ENCODE measurements at regions not wholly inside any gene's neighbourhood (a gene's known extent, or its start where the extent isn't known, plus 50 kb on each side); places are given as distances from the start of the nearest gene placed in this dataset.

- no peaks in the 10 kb centered on the region for H3K9me3 Mint-ChIP-seq
- ChIA-PET CTCF (no interaction called here), POLR2A (no interaction called here)
- ATAC-seq (replicated peaks in 1 of 4), result no peak
- H3K4me1 Mint-ChIP-seq, result no peaks in the 10 kb centered on the region
- H3K4me3 Mint-ChIP-seq, result no peak overlapping the region
- no peak overlapping the region for H3K4me3 ChIP-seq (ENCODE audit: control insufficient read depth in 1 of 2, extremely low read depth in 1 of 2, low read length in 1 of 2)
- no peaks in the 10 kb centered on the region for H3K9me3 ChIP-seq
- no peak overlapping the region for H3K27ac ChIP-seq (ENCODE audit: low read length)
- H3K27me3 Mint-ChIP-seq, result peaks cover 5 to 10% of the 10 kb centered on the region in 2 donors
- no peak overlapping the region for H3K27ac Mint-ChIP-seq
- H3K36me3 Mint-ChIP-seq, result no peaks in the 10 kb centered on the region
- no peaks in the 10 kb centered on the region for H3K36me3 ChIP-seq (ENCODE audit: control insufficient read depth in 2 of 2, extremely low read depth in 1 of 2, insufficient read depth in 1 of 2, low read length in 1 of 2)
- no peaks in the 10 kb centered on the region for H3K27me3 ChIP-seq (replicated peaks in 1 of 2; ENCODE audit: control insufficient read depth in 2 of 2, extremely low read depth in 1 of 2, insufficient read depth in 2 of 2, low read length in 1 of 2)
- no peak for DNase-seq
- no CpG with 5 or more reads among the region's 3 CpGs for WGBS (ENCODE audit: insufficient coverage)
- H3K4me1 ChIP-seq (ENCODE audit: control insufficient read depth in 1 of 2, extremely low read depth in 1 of 2, insufficient read depth in 2 of 2, low read length in 2 of 2), result no peaks in the 10 kb centered on the region
Measured at GRCh38 chr5:115417076-115417475, 120.6 kb upstream of the CCDC112 start.

GRCh38 chr5:115415143-115415491 is 118.7 kb upstream of the CCDC112 start:
- no peaks in the 10 kb centered on the region for H3K4me1 ChIP-seq (ENCODE audit: control insufficient read depth in 1 of 2, extremely low read depth in 1 of 2, insufficient read depth in 2 of 2, low read length in 2 of 2)
- H3K9me3 ChIP-seq, result no peaks in the 10 kb centered on the region
- H3K27me3 ChIP-seq (replicated peaks in 1 of 2; ENCODE audit: control insufficient read depth in 2 of 2, extremely low read depth in 1 of 2, insufficient read depth in 2 of 2, low read length in 1 of 2), result no peaks in the 10 kb centered on the region
- no peak for ATAC-seq (replicated peaks in 1 of 4)
- H3K4me1 Mint-ChIP-seq, result no peaks in the 10 kb centered on the region
- CTCF ChIA-PET, result interaction anchor here in 1 of 2 donors (0.6 kb wide), 1 partner anchor 8 kb away, joined by 3 read pairs; no protein-coding TSS in a partner anchor
- no peaks in the 10 kb centered on the region for H3K36me3 Mint-ChIP-seq
- no peaks in the 10 kb centered on the region for H3K36me3 ChIP-seq (ENCODE audit: control insufficient read depth in 2 of 2, extremely low read depth in 1 of 2, insufficient read depth in 1 of 2, low read length in 1 of 2)
- no peak overlapping the region for H3K4me3 ChIP-seq (ENCODE audit: control insufficient read depth in 1 of 2, extremely low read depth in 1 of 2, low read length in 1 of 2)
- DNase-seq, result no peak
- H3K9me3 Mint-ChIP-seq, result no peaks in the 10 kb centered on the region
- POLR2A ChIA-PET, result interaction anchor here in 1 of 2 donors (0.6 kb wide), 1 partner anchor 481 kb away, joined by 3 read pairs; no protein-coding TSS in a partner anchor
- 40% methylated on average over 1 of the region's 1 CpG for WGBS (ENCODE audit: insufficient coverage)
- H3K4me3 Mint-ChIP-seq, result no peak overlapping the region
- no peak overlapping the region for H3K27ac Mint-ChIP-seq
- H3K27me3 Mint-ChIP-seq, result peaks cover 5 to 10% of the 10 kb centered on the region in 2 donors
- no peak overlapping the region for H3K27ac ChIP-seq (ENCODE audit: low read length)

GRCh38 chr5:115414406-115415142 is 118.1 kb upstream of the CCDC112 start:
- Mint-ChIP-seq H3K4me3 (no peak overlapping the region), H3K27me3 (peaks cover 5 to 10% of the 10 kb centered on the region in 2 donors), H3K27ac (no peak overlapping the region), H3K9me3 (no peaks in the 10 kb centered on the region), H3K36me3 (no peaks in the 10 kb centered on the region), H3K4me1 (no peaks in the 10 kb centered on the region)
- no peak overlapping the region for H3K4me3 ChIP-seq (ENCODE audit: control insufficient read depth in 1 of 2, extremely low read depth in 1 of 2, low read length in 1 of 2)
- ChIA-PET POLR2A (interaction anchor here (0.5 to 0.6 kb wide), 2 partner anchors 108 to 481 kb away, joined by 3 read pairs; no protein-coding TSS in a partner anchor), CTCF (no interaction called here)
- no peaks in the 10 kb centered on the region for H3K4me1 ChIP-seq (ENCODE audit: control insufficient read depth in 1 of 2, extremely low read depth in 1 of 2, insufficient read depth in 2 of 2, low read length in 2 of 2)
- DNase-seq (no peak), ATAC-seq (replicated peaks in 1 of 4) (no peak)
- H3K27me3 ChIP-seq (replicated peaks in 1 of 2; ENCODE audit: control insufficient read depth in 2 of 2, extremely low read depth in 1 of 2, insufficient read depth in 2 of 2, low read length in 1 of 2), result no peaks in the 10 kb centered on the region
- H3K36me3 ChIP-seq (ENCODE audit: control insufficient read depth in 2 of 2, extremely low read depth in 1 of 2, insufficient read depth in 1 of 2, low read length in 1 of 2), result no peaks in the 10 kb centered on the region
- H3K9me3 ChIP-seq, result no peaks in the 10 kb centered on the region
- H3K27ac ChIP-seq (ENCODE audit: low read length), result no peak overlapping the region
- 73% methylated on average over 1 of the region's 5 CpGs for WGBS (ENCODE audit: insufficient coverage)

- CTCF ChIA-PET, result no interaction called here
- Mint-ChIP-seq H3K9me3 (no peaks in the 10 kb centered on the region), H3K4me1 (no peaks in the 10 kb centered on the region), H3K27me3 (peaks cover 4 to 12% of the 10 kb centered on the region in 2 donors), H3K27ac (no peak overlapping the region), H3K36me3 (no peaks in the 10 kb centered on the region), H3K4me3 (no peak overlapping the region)
- POLR2A ChIA-PET, result no interaction called here
- no CpG with 5 or more reads among the region's 1 CpG for WGBS (ENCODE audit: insufficient coverage)
- H3K36me3 ChIP-seq (ENCODE audit: control insufficient read depth in 2 of 2, extremely low read depth in 1 of 2, insufficient read depth in 1 of 2, low read length in 1 of 2), result no peaks in the 10 kb centered on the region
- H3K4me1 ChIP-seq (ENCODE audit: control insufficient read depth in 1 of 2, extremely low read depth in 1 of 2, insufficient read depth in 2 of 2, low read length in 2 of 2), result no peaks in the 10 kb centered on the region
- no peaks in the 10 kb centered on the region for H3K9me3 ChIP-seq
- DNase-seq, result no peak
- no peak overlapping the region for H3K4me3 ChIP-seq (ENCODE audit: control insufficient read depth in 1 of 2, extremely low read depth in 1 of 2, low read length in 1 of 2)
- no peak overlapping the region for H3K27ac ChIP-seq (ENCODE audit: low read length)
- H3K27me3 ChIP-seq (replicated peaks in 1 of 2; ENCODE audit: control insufficient read depth in 2 of 2, extremely low read depth in 1 of 2, insufficient read depth in 2 of 2, low read length in 1 of 2), result no peaks in the 10 kb centered on the region
- no peak for ATAC-seq (replicated peaks in 1 of 4)
Measured at GRCh38 chr5:115413651-115414050, 117.2 kb upstream of the CCDC112 start.

- ATAC-seq (replicated peaks in 1 of 4), result no peak
- Histone ChIP-seq H3K4me3 (ENCODE audit: control insufficient read depth in 1 of 2, extremely low read depth in 1 of 2, low read length in 1 of 2) (no peak overlapping the region), H3K27me3 (replicated peaks in 1 of 2; ENCODE audit: control insufficient read depth in 2 of 2, extremely low read depth in 1 of 2, insufficient read depth in 2 of 2, low read length in 1 of 2) (no peaks in the 10 kb centered on the region), H3K27ac (ENCODE audit: low read length) (no peak overlapping the region), H3K4me1 (ENCODE audit: control insufficient read depth in 1 of 2, extremely low read depth in 1 of 2, insufficient read depth in 2 of 2, low read length in 2 of 2) (no peaks in the 10 kb centered on the region), H3K9me3 (no peaks in the 10 kb centered on the region), H3K36me3 (ENCODE audit: control insufficient read depth in 2 of 2, extremely low read depth in 1 of 2, insufficient read depth in 1 of 2, low read length in 1 of 2) (no peaks in the 10 kb centered on the region)
- POLR2A ChIA-PET, result no interaction called here
- H3K36me3 Mint-ChIP-seq, result no peaks in the 10 kb centered on the region
- no peak overlapping the region for H3K27ac Mint-ChIP-seq
- DNase-seq, result no peak
- no peaks in the 10 kb centered on the region for H3K9me3 Mint-ChIP-seq
- WGBS (ENCODE audit: insufficient coverage), result 83% methylated on average over 1 of the region's 2 CpGs
- H3K27me3 Mint-ChIP-seq, result peaks cover 17 to 33% of the 10 kb centered on the region in 2 donors
- H3K4me3 Mint-ChIP-seq, result no peak overlapping the region
- no peaks in the 10 kb centered on the region for H3K4me1 Mint-ChIP-seq
- CTCF ChIA-PET, result no interaction called here
Measured at GRCh38 chr5:115409094-115409493, 112.6 kb upstream of the CCDC112 start.

GRCh38 chr5:115402822-115403577 is 106.5 kb upstream of the CCDC112 start:
- Mint-ChIP-seq H3K9me3 (peaks cover 0 to 5% (median 4%) of the 10 kb centered on the region in 3 donors), H3K36me3 (no peaks in the 10 kb centered on the region), H3K27ac (no peak overlapping the region), H3K4me1 (no peaks in the 10 kb centered on the region), H3K27me3 (peaks cover 14 to 20% of the 10 kb centered on the region in 2 donors), H3K4me3 (no peak overlapping the region)
- POLR2A ChIA-PET, result no interaction called here
- no CpG with 5 or more reads among the region's 1 CpG for WGBS (ENCODE audit: insufficient coverage)
- H3K36me3 ChIP-seq (ENCODE audit: control insufficient read depth in 2 of 2, extremely low read depth in 1 of 2, insufficient read depth in 1 of 2, low read length in 1 of 2), result no peaks in the 10 kb centered on the region
- H3K27me3 ChIP-seq (replicated peaks in 1 of 2; ENCODE audit: control insufficient read depth in 2 of 2, extremely low read depth in 1 of 2, insufficient read depth in 2 of 2, low read length in 1 of 2), result peaks cover 0 to 3% of the 10 kb centered on the region in 2 experiments
- H3K27ac ChIP-seq (ENCODE audit: low read length), result no peak overlapping the region
- DNase-seq (no peak), ATAC-seq (replicated peaks in 1 of 4) (no peak)
- no peaks in the 10 kb centered on the region for H3K9me3 ChIP-seq
- CTCF ChIA-PET, result no interaction called here
- no peaks in the 10 kb centered on the region for H3K4me1 ChIP-seq (ENCODE audit: control insufficient read depth in 1 of 2, extremely low read depth in 1 of 2, insufficient read depth in 2 of 2, low read length in 2 of 2)
- H3K4me3 ChIP-seq (ENCODE audit: control insufficient read depth in 1 of 2, extremely low read depth in 1 of 2, low read length in 1 of 2), result no peak overlapping the region

Data from T-cell (primary cell).